ENCODE measurements at regions not wholly inside any gene's neighbourhood (a gene's known extent, or its start where the extent isn't known, plus 50 kb on each side); places are given as distances from the start of the nearest gene placed in this dataset.

GRCh38 chr5:135127439-135128240 lies 93.6 kb upstream of the PITX1 start:
- TF ChIP-seq POLR2AphosphoS5 (IDR thresholded peaks at IDR 0.05) (no peak), POLR2A (IDR thresholded peaks at IDR 0.05) (no peak), CTCF (IDR thresholded peaks at IDR 0.05) (no peak), EP300 (IDR thresholded peaks at IDR 0.05) (no peak)
- Histone ChIP-seq H3K36me3 (no peaks in the 10 kb centered on the region), H3K27me3 (no peaks in the 10 kb centered on the region), H3K4me3 (no peak overlapping the region), H3K9me3 (no peaks in the 10 kb centered on the region), H3K27ac (no peak overlapping the region), H3K4me1 (no peaks in the 10 kb centered on the region)
- WGBS, result 95% methylated on average over 4 of the region's 11 CpGs
- no peak for DNase-seq (ENCODE audit: low spot score in 2 of 2)

GRCh38 chr5:135126688-135127438 lies 92.8 kb upstream of the PITX1 start:
- no peaks in the 10 kb centered on the region for H3K9me3 ChIP-seq
- TF ChIP-seq EP300 (IDR thresholded peaks at IDR 0.05), result no peak
- no peak for TF ChIP-seq POLR2A (IDR thresholded peaks at IDR 0.05)
- no peak for TF ChIP-seq POLR2AphosphoS5 (IDR thresholded peaks at IDR 0.05)
- TF ChIP-seq CTCF (IDR thresholded peaks at IDR 0.05), result no peak
- no peaks in the 10 kb centered on the region for H3K36me3 ChIP-seq
- H3K27ac ChIP-seq, result no peak overlapping the region
- WGBS, result 58% methylated on average over 9 of the region's 14 CpGs
- DNase-seq (ENCODE audit: low spot score in 2 of 2), result no peak
- H3K4me3 ChIP-seq, result no peak overlapping the region
- H3K27me3 ChIP-seq, result no peaks in the 10 kb centered on the region
- no peaks in the 10 kb centered on the region for H3K4me1 ChIP-seq

- no peak for DNase-seq (ENCODE audit: low spot score in 2 of 2)
- H3K36me3 ChIP-seq, result no peaks in the 10 kb centered on the region
- 65% methylated on average over 8 of the region's 8 CpGs for WGBS
- no peaks in the 10 kb centered on the region for H3K9me3 ChIP-seq
- no peaks in the 10 kb centered on the region for H3K27me3 ChIP-seq
- TF ChIP-seq POLR2AphosphoS5 (IDR thresholded peaks at IDR 0.05) (no peak), CTCF (IDR thresholded peaks at IDR 0.05) (no peak), POLR2A (IDR thresholded peaks at IDR 0.05) (no peak), EP300 (IDR thresholded peaks at IDR 0.05) (no peak)
- no peak overlapping the region for H3K4me3 ChIP-seq
- no peak overlapping the region for H3K27ac ChIP-seq
- no peaks in the 10 kb centered on the region for H3K4me1 ChIP-seq
Measured at GRCh38 chr5:135124724-135125123, 90.7 kb upstream of the PITX1 start.

- Histone ChIP-seq H3K9me3 (no peaks in the 10 kb centered on the region), H3K27ac (no peak overlapping the region), H3K36me3 (no peaks in the 10 kb centered on the region), H3K27me3 (no peaks in the 10 kb centered on the region), H3K4me3 (no peak overlapping the region), H3K4me1 (no peaks in the 10 kb centered on the region)
- 48% methylated on average over 4 of the region's 4 CpGs for WGBS
- TF ChIP-seq CTCF (IDR thresholded peaks at IDR 0.05) (no peak), EP300 (IDR thresholded peaks at IDR 0.05) (no peak), POLR2A (IDR thresholded peaks at IDR 0.05) (no peak), POLR2AphosphoS5 (IDR thresholded peaks at IDR 0.05) (no peak)
- no peak for DNase-seq (ENCODE audit: low spot score in 2 of 2)
Measured at GRCh38 chr5:135124128-135124527, 90.1 kb upstream of the PITX1 start.

GRCh38 chr5:135122797-135123196 lies 88.8 kb upstream of the PITX1 start:
- Histone ChIP-seq H3K4me3 (no peak overlapping the region), H3K27me3 (no peaks in the 10 kb centered on the region), H3K36me3 (no peaks in the 10 kb centered on the region), H3K27ac (no peak overlapping the region), H3K4me1 (no peaks in the 10 kb centered on the region), H3K9me3 (no peaks in the 10 kb centered on the region)
- no peak for TF ChIP-seq POLR2AphosphoS5 (IDR thresholded peaks at IDR 0.05)
- TF ChIP-seq CTCF (IDR thresholded peaks at IDR 0.05), result no peak
- no peak for TF ChIP-seq EP300 (IDR thresholded peaks at IDR 0.05)
- no peak for TF ChIP-seq POLR2A (IDR thresholded peaks at IDR 0.05)
- DNase-seq (ENCODE audit: low spot score in 2 of 2), result no peak
- WGBS, result 83% methylated on average over 1 of the region's 1 CpG
